ENCODE measurements at regions not wholly inside any gene's neighbourhood (a gene's known extent, or its start where the extent isn't known, plus 50 kb on each side); places are given as distances from the start of the nearest gene placed in this dataset.

- CTCF ChIA-PET = no interaction called here
- Histone ChIP-seq H3K36me3 (ENCODE audit: control insufficient read depth in 2 of 2, insufficient read depth in 1 of 2, low read length in 2 of 2) (no peaks in the 10 kb centered on the region), H3K9me3 (ENCODE audit: control insufficient read depth, insufficient read depth, low read depth, low read length) (no peaks in the 10 kb centered on the region), H3K4me3 (ENCODE audit: low read depth, low read length) (no peak overlapping the region), H3K27ac (ENCODE audit: extremely low read depth, low read depth, low read length) (no peak overlapping the region), H3K4me1 (ENCODE audit: control insufficient read depth, insufficient read depth, low read length) (no peaks in the 10 kb centered on the region)
- TF ChIP-seq, protein P1, sequence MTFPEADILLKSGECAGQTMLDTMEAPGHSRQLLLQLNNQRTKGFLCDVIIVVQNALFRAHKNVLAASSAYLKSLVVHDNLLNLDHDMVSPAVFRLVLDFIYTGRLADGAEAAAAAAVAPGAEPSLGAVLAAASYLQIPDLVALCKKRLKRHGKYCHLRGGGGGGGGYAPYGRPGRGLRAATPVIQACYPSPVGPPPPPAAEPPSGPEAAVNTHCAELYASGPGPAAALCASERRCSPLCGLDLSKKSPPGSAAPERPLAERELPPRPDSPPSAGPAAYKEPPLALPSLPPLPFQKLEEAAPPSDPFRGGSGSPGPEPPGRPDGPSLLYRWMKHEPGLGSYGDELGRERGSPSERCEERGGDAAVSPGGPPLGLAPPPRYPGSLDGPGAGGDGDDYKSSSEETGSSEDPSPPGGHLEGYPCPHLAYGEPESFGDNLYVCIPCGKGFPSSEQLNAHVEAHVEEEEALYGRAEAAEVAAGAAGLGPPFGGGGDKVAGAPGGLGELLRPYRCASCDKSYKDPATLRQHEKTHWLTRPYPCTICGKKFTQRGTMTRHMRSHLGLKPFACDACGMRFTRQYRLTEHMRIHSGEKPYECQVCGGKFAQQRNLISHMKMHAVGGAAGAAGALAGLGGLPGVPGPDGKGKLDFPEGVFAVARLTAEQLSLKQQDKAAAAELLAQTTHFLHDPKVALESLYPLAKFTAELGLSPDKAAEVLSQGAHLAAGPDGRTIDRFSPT (tag by site-specific recombination; IDR thresholded peaks at IDR 0.05) = no peak
- TF ChIP-seq TRIM28 (IDR thresholded peaks at IDR 0.05; ENCODE audit: borderline replicate concordance, low read length) = no peak
- TF ChIP-seq ZNF561 (tag by site-specific recombination; IDR thresholded peaks at IDR 0.05; ENCODE audit: borderline replicate concordance) = no peak
- TF ChIP-seq ZNF211 (tag by site-specific recombination; IDR thresholded peaks at IDR 0.05; ENCODE audit: low read depth) = no peak
- TF ChIP-seq ZNF362 (tag by site-specific recombination; IDR thresholded peaks at IDR 0.05) = no peak
- no peak for TF ChIP-seq ZNF311 (tag by site-specific recombination; IDR thresholded peaks at IDR 0.05; ENCODE audit: borderline replicate concordance)
- no peak for TF ChIP-seq YY2 (tag by site-specific recombination; IDR thresholded peaks at IDR 0.05)
- no peak for TF ChIP-seq ZNF138 (tag by site-specific recombination; IDR thresholded peaks at IDR 0.05; ENCODE audit: borderline replicate concordance)
- TF ChIP-seq, protein P2, sequence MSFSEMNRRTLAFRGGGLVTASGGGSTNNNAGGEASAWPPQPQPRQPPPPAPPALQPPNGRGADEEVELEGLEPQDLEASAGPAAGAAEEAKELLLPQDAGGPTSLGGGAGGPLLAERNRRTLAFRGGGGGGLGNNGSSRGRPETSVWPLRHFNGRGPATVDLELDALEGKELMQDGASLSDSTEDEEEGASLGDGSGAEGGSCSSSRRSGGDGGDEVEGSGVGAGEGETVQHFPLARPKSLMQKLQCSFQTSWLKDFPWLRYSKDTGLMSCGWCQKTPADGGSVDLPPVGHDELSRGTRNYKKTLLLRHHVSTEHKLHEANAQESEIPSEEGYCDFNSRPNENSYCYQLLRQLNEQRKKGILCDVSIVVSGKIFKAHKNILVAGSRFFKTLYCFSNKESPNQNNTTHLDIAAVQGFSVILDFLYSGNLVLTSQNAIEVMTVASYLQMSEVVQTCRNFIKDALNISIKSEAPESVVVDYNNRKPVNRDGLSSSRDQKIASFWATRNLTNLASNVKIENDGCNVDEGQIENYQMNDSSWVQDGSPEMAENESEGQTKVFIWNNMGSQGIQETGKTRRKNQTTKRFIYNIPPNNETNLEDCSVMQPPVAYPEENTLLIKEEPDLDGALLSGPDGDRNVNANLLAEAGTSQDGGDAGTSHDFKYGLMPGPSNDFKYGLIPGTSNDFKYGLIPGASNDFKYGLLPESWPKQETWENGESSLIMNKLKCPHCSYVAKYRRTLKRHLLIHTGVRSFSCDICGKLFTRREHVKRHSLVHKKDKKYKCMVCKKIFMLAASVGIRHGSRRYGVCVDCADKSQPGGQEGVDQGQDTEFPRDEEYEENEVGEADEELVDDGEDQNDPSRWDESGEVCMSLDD (tag by site-specific recombination; IDR thresholded peaks at IDR 0.05) = no peak
- POLR2A ChIA-PET = no interaction called here
Observed at GRCh38 chr16:89027281-89027680, 50.3 kb upstream of the CBFA2T3 start.

- CTCF ChIA-PET = interaction anchor here (0.6 kb wide), 1 partner anchor 136 kb away, joined by 3 read pairs; no protein-coding TSS in a partner anchor
Observed at GRCh38 chr16:89031715-89032659, 55.0 kb upstream of the CBFA2T3 start.

More at GRCh38 chr16:89031715-89032659, 55.0 kb upstream of the CBFA2T3 start:
- Histone ChIP-seq H3K4me1 (ENCODE audit: control insufficient read depth, insufficient read depth, low read length) (no peaks in the 10 kb centered on the region), H3K36me3 (ENCODE audit: control insufficient read depth in 2 of 2, insufficient read depth in 1 of 2, low read length in 2 of 2) (no peaks in the 10 kb centered on the region), H3K9me3 (ENCODE audit: control insufficient read depth, insufficient read depth, low read depth, low read length) (no peaks in the 10 kb centered on the region), H3K27ac (ENCODE audit: extremely low read depth, low read depth, low read length) (no peak overlapping the region), H3K4me3 (ENCODE audit: low read depth, low read length) (no peak overlapping the region)
- TF ChIP-seq ZNF37A (tag by site-specific recombination; IDR thresholded peaks at IDR 0.05) = no peak
- TF ChIP-seq ZNF645 (tag by site-specific recombination; IDR thresholded peaks at IDR 0.05) = no peak
- TF ChIP-seq ZNF830 (tag by site-specific recombination; IDR thresholded peaks at IDR 0.05; ENCODE audit: low read depth) = no peak
- TF ChIP-seq ZNF211 (tag by site-specific recombination; IDR thresholded peaks at IDR 0.05; ENCODE audit: low read depth) = no peak
- TF ChIP-seq ZNF521 (tag by site-specific recombination; IDR thresholded peaks at IDR 0.05) = no peak
- TF ChIP-seq, protein P3, sequence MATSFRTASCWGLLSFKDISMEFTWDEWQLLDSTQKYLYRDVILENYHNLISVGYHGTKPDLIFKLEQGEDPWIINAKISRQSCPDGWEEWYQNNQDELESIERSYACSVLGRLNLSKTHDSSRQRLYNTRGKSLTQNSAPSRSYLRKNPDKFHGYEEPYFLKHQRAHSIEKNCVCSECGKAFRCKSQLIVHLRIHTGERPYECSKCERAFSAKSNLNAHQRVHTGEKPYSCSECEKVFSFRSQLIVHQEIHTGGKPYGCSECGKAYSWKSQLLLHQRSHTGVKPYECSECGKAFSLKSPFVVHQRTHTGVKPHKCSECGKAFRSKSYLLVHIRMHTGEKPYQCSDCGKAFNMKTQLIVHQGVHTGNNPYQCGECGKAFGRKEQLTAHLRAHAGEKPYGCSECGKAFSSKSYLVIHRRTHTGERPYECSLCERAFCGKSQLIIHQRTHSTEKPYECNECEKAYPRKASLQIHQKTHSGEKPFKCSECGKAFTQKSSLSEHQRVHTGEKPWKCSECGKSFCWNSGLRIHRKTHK (tag by site-specific recombination; IDR thresholded peaks at IDR 0.05) = no peak
- TF ChIP-seq ZNF664 (tag by site-specific recombination; IDR thresholded peaks at IDR 0.05) = no peak
- TF ChIP-seq ZNF112 (tag by site-specific recombination; IDR thresholded peaks at IDR 0.05) = no peak
- no peak for TF ChIP-seq ZNF133 (tag by site-specific recombination; IDR thresholded peaks at IDR 0.05)
- no peak for TF ChIP-seq ZNF626 (tag by site-specific recombination; IDR thresholded peaks at IDR 0.05)
- TF ChIP-seq ZNF610 (tag by site-specific recombination; IDR thresholded peaks at IDR 0.05; ENCODE audit: borderline replicate concordance) = no peak
- no peak for TF ChIP-seq ZNF768 (tag by site-specific recombination; IDR thresholded peaks at IDR 0.05)
- no peak for TF ChIP-seq ZNF596 (tag by site-specific recombination; IDR thresholded peaks at IDR 0.05)
- no peak for TF ChIP-seq YY1 (tag by site-specific recombination; IDR thresholded peaks at IDR 0.05)
- POLR2A ChIA-PET = no interaction called here
